GM12865 (cell line): ENCODE measurements at regions not wholly inside any gene's neighbourhood (a gene's known extent, or its start where the extent isn't known, plus 50 kb on each side); places are given as distances from the start of the nearest gene placed in this dataset.

Source experiments
- DNase-seq: peaks from one replicate; pipeline ENCODE4 v3.0.0; 2010; ENCODE audit warnings: low read depth
- H3K4me3 ChIP-seq: 2 replicates; pipeline ENCODE4 v1.5.1; 2011; ENCODE audit warnings: mild to moderate bottlenecking, low read depth, low read length, control low read depth
- CTCF ChIP-seq: IDR thresholded peaks from 2 replicates; pipeline ENCODE4 v1.5.1; 2011; ENCODE audit warnings: low read length, control low read depth, low read depth, inconsistent platforms; ENCODE audit not compliant: insufficient read depth; ENCODE audit errors: missing control alignments

- DNase-seq: no peak
- no peak overlapping the region for H3K4me3 ChIP-seq
- no peak for TF ChIP-seq CTCF
Measured at GRCh38 chr2:175855236-175855635, 146.8 kb downstream of the LNPK start.

- DNase-seq: no peak
- TF ChIP-seq CTCF: no peak
- no peak overlapping the region for H3K4me3 ChIP-seq
Measured at GRCh38 chr2:175854665-175855064, 147.4 kb downstream of the LNPK start.

- H3K4me3 ChIP-seq: no peak overlapping the region
- no peak for DNase-seq
- TF ChIP-seq CTCF: no peak
Measured at GRCh38 chr2:175854129-175854528, 147.9 kb downstream of the LNPK start.

GRCh38 chr2:175853616-175853890, 148.5 kb downstream of the LNPK start:
- TF ChIP-seq CTCF: no peak
- H3K4me3 ChIP-seq: no peak overlapping the region

GRCh38 chr2:175852879-175853615, 149.0 kb downstream of the LNPK start:
- TF ChIP-seq CTCF: no peak
- H3K4me3 ChIP-seq: no peak overlapping the region
- DNase-seq: no peak

More at GRCh38 chr2:175853616-175853890, 148.5 kb downstream of the LNPK start:
- DNase-seq: no peak

GRCh38 chr2:175847128-175847527, 154.9 kb downstream of the LNPK start:
- TF ChIP-seq CTCF: no peak
- no peak for DNase-seq
- no peak overlapping the region for H3K4me3 ChIP-seq

- DNase-seq: no peak
Measured at GRCh38 chr2:175844169-175844568, 157.9 kb downstream of the LNPK start.

More at GRCh38 chr2:175844169-175844568, 157.9 kb downstream of the LNPK start:
- no peak for TF ChIP-seq CTCF
- no peak overlapping the region for H3K4me3 ChIP-seq
